ENCODE measurements at regions not wholly inside any gene's neighbourhood (a gene's known extent, or its start where the extent isn't known, plus 50 kb on each side); places are given as distances from the start of the nearest gene placed in this dataset.

DNA sequence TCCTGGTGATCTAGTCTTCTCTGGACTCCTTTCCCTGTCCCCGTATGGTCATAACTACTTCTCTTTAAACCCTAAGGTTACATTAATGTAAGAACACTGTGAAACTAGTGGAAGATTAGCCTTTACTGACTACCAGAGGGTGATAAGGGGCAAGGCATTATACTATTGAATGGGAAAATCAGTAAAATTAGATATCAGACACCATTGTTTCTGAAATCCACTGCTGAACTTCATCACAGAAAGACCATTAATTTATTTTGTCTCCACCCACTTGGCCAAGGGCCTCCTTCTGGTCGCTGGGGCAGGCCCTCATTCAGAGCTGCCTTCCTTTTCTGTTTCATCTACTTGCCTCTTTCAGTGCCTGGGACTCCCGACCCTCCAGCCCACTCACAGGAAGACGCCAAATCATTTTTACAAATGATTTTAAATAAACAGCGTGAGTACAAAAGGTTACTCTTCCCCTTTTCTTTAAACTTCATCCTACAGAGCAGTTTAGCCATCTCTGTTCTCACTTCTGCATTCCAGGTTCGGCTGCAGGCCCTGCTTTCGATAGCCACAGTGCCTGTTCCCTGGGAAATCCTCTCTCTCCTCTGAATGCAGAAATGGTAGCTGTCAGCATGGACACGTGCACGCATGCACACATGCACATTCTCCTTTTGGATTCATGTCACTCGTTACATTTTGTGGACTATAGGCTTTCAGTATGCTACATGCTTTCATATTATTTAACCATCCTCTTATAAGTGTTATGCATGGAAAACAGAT, 70.3 kb upstream of the DOCK10 start:
- no peaks in the 10 kb centered on the region for H3K4me1 Mint-ChIP-seq (ENCODE audit: unreplicated experiment)
- H3K27me3 Mint-ChIP-seq (ENCODE audit: unreplicated experiment): no peaks in the 10 kb centered on the region
- no peak overlapping the region for H3K27ac Mint-ChIP-seq (ENCODE audit: unreplicated experiment)
- no peak for DNase-seq (ENCODE audit: low spot score)
- no peaks in the 10 kb centered on the region for H3K36me3 Mint-ChIP-seq (ENCODE audit: low read depth, unreplicated experiment)
- TF ChIP-seq, protein P1, sequence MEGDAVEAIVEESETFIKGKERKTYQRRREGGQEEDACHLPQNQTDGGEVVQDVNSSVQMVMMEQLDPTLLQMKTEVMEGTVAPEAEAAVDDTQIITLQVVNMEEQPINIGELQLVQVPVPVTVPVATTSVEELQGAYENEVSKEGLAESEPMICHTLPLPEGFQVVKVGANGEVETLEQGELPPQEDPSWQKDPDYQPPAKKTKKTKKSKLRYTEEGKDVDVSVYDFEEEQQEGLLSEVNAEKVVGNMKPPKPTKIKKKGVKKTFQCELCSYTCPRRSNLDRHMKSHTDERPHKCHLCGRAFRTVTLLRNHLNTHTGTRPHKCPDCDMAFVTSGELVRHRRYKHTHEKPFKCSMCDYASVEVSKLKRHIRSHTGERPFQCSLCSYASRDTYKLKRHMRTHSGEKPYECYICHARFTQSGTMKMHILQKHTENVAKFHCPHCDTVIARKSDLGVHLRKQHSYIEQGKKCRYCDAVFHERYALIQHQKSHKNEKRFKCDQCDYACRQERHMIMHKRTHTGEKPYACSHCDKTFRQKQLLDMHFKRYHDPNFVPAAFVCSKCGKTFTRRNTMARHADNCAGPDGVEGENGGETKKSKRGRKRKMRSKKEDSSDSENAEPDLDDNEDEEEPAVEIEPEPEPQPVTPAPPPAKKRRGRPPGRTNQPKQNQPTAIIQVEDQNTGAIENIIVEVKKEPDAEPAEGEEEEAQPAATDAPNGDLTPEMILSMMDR (IDR thresholded peaks at IDR 0.05; ENCODE audit: unreplicated experiment): no peak
- no peak overlapping the region for H3K4me3 Mint-ChIP-seq (ENCODE audit: unreplicated experiment)
- H3K9me3 Mint-ChIP-seq (ENCODE audit: unreplicated experiment): no peaks in the 10 kb centered on the region

DNA sequence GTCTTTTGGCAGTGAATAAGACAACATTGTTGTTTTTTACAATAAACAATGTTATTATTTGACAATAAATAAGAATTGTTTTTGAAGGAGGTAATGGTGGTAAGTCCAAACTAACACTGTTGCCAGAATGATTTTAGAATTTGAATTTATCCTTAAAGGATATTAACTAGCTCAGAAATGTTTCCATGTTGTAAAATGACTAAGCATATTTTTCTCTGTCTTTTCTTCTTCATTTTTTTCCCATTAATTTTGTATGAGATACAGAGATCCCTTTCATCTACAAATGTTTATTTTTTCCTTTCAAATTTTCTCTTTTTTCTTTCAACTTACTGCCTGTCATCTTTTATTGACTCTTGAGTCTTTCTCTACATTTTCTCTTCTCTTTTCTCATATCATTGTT, 66.5 kb upstream of the DOCK10 start:
- Mint-ChIP-seq H3K4me3 (ENCODE audit: unreplicated experiment) (no peak overlapping the region), H3K27ac (ENCODE audit: unreplicated experiment) (no peak overlapping the region), H3K4me1 (ENCODE audit: unreplicated experiment) (no peaks in the 10 kb centered on the region), H3K36me3 (ENCODE audit: low read depth, unreplicated experiment) (no peaks in the 10 kb centered on the region), H3K9me3 (ENCODE audit: unreplicated experiment) (no peaks in the 10 kb centered on the region), H3K27me3 (ENCODE audit: unreplicated experiment) (no peaks in the 10 kb centered on the region)
- TF ChIP-seq, protein P1 (IDR thresholded peaks at IDR 0.05; ENCODE audit: unreplicated experiment): no peak
- no peak for DNase-seq (ENCODE audit: low spot score)

DNA sequence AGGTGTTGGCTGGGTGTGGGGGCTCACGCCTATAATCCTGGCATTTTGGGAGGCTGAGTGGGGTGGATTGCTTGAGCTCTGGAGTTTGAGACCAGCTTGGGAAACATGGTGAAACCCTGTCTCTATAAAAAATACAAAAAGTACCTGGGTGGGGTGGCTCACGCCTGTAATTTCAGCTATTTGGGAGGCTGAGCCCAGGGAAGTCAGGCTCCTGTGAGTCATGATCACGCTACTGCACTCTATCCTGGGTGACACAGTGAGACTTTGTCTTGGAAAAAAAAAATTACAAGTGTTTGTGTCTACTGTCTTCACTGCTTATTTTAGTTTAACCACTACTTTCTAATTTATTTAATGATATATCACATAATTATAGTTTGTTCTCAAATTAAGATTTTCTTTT, 62.7 kb upstream of the DOCK10 start:
- H3K27ac Mint-ChIP-seq (ENCODE audit: unreplicated experiment): no peak overlapping the region
- H3K9me3 Mint-ChIP-seq (ENCODE audit: unreplicated experiment): no peaks in the 10 kb centered on the region
- TF ChIP-seq, protein P1 (IDR thresholded peaks at IDR 0.05; ENCODE audit: unreplicated experiment): no peak
- no peak overlapping the region for H3K4me3 Mint-ChIP-seq (ENCODE audit: unreplicated experiment)
- H3K27me3 Mint-ChIP-seq (ENCODE audit: unreplicated experiment): no peaks in the 10 kb centered on the region
- DNase-seq (ENCODE audit: low spot score): no peak
- no peaks in the 10 kb centered on the region for H3K4me1 Mint-ChIP-seq (ENCODE audit: unreplicated experiment)
- H3K36me3 Mint-ChIP-seq (ENCODE audit: low read depth, unreplicated experiment): no peaks in the 10 kb centered on the region

DNA sequence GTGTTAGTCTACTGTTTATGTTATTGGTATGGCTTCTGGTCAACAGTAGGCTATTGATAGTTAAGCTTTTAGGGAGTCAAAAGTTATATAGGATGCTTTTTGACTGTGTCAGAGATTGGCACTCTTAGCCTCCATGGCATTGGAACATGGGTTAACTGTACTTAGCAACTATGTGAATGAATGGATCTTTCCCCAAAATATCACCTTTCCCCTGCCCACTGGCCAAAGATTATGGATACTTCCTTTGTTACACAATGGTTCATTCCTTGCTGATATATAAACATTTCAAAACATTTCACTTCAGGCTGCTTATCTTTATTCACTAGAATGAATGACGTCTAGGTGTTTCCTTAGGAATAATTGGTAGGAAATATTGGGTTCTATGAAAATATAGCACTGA, 62.1 kb upstream of the DOCK10 start:
- TF ChIP-seq, protein P1 (IDR thresholded peaks at IDR 0.05; ENCODE audit: unreplicated experiment): no peak
- Mint-ChIP-seq H3K4me3 (ENCODE audit: unreplicated experiment) (no peak overlapping the region), H3K27ac (ENCODE audit: unreplicated experiment) (no peak overlapping the region), H3K27me3 (ENCODE audit: unreplicated experiment) (no peaks in the 10 kb centered on the region), H3K36me3 (ENCODE audit: low read depth, unreplicated experiment) (no peaks in the 10 kb centered on the region), H3K9me3 (ENCODE audit: unreplicated experiment) (no peaks in the 10 kb centered on the region), H3K4me1 (ENCODE audit: unreplicated experiment) (no peaks in the 10 kb centered on the region)
- DNase-seq (ENCODE audit: low spot score): no peak

DNA sequence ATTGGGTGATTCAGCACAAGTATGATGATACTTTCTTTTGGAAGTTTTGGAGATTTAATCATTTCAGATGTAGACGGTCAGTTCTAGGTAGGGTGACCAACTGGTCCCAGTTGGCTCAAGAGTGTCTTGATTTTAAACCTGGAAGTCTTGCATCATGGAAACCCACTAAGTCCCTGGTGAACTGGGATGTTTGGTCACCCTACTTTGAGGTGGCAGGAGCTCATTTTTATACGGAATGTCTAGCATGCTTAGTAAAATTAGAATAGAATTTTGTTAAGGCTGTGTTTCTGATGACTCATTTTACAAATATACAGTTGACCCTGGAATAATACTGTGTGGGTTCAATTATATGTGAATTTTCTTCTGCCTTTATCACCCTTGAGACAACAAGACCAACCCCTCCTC, 61.5 kb upstream of the DOCK10 start:
- no peaks in the 10 kb centered on the region for H3K9me3 Mint-ChIP-seq (ENCODE audit: unreplicated experiment)
- H3K4me1 Mint-ChIP-seq (ENCODE audit: unreplicated experiment): no peaks in the 10 kb centered on the region
- H3K36me3 Mint-ChIP-seq (ENCODE audit: low read depth, unreplicated experiment): no peaks in the 10 kb centered on the region
- TF ChIP-seq, protein P1 (IDR thresholded peaks at IDR 0.05; ENCODE audit: unreplicated experiment): no peak
- H3K4me3 Mint-ChIP-seq (ENCODE audit: unreplicated experiment): no peak overlapping the region
- H3K27me3 Mint-ChIP-seq (ENCODE audit: unreplicated experiment): no peaks in the 10 kb centered on the region
- no peak for DNase-seq (ENCODE audit: low spot score)
- H3K27ac Mint-ChIP-seq (ENCODE audit: unreplicated experiment): no peak overlapping the region

All from endothelial cell (in vitro differentiated cells).